T-cell (primary cell): ENCODE measurements at regions not wholly inside any gene's neighbourhood (a gene's known extent, or its start where the extent isn't known, plus 50 kb on each side); places are given as distances from the start of the nearest gene placed in this dataset.

ENCODE experiments used
- ATAC-seq, 4 experiments: fragments of 200-7000 bp in 3 of 4; fragments of 150-1000 bp in 1 of 4; cut with Tn5 transposase; replicated peaks in 1 of 4; 1 replicate in 3 of 4; 2 replicates in 1 of 4; pipeline ENCODE4 v1.10.0; 2021; ENCODE audit warnings: moderate library complexity in 3 of 4, mild to moderate bottlenecking in 2 of 4, moderate number of reproducible peaks in 1 of 4
- CTCF ChIA-PET, 2 donors: fragments of 300-600 bp; sonication (Branson Sonifier 250); formaldehyde crosslinking; loops; one replicate each; lab custom pipeline; 2022; ENCODE audit warnings: antibody characterized with exemption in 2 of 2; lab: Charles Lee
- POLR2A ChIA-PET, 2 donors: fragments of 300-600 bp; sonication (Branson Sonifier 250); formaldehyde crosslinking; loops; one replicate each; lab custom pipeline; 2022; ENCODE audit warnings: antibody characterized with exemption in 2 of 2; lab: Charles Lee
- DNase-seq, 35 experiments: peaks; one replicate each; pipeline versions ENCODE4 v3.0.0 to v3.0.0-alpha.2; 2013 to 2023
- H3K27ac ChIP-seq: one replicate; pipeline ENCODE4 v1.5.1; 2013; ENCODE audit warnings: low read length
- H3K27me3 ChIP-seq, 2 experiments: replicated peaks in 1 of 2; 1 replicate in 1 of 2; 2 replicates in 1 of 2; pipeline versions ENCODE4 v1.6.1 to v1.7.0; 2013; ENCODE audit warnings: low read length in 1 of 2, mixed read lengths in 1 of 2; ENCODE audit not compliant: control insufficient read depth in 2 of 2, insufficient read depth in 2 of 2; ENCODE audit errors: extremely low read depth in 1 of 2
- H3K36me3 ChIP-seq, 2 donors: 1 replicate in 1 of 2; 2 replicates in 1 of 2; pipeline versions ENCODE4 v1.6.1 to v1.7.0; 2013; ENCODE audit warnings: low read length in 1 of 2; ENCODE audit not compliant: control insufficient read depth in 2 of 2, insufficient read depth in 1 of 2; ENCODE audit errors: extremely low read depth in 1 of 2
- H3K4me1 ChIP-seq, 2 experiments: 1 replicate in 1 of 2; 2 replicates in 1 of 2; pipeline versions ENCODE4 v1.6.1 to v1.7.0; 2013; ENCODE audit warnings: low read length in 2 of 2, mixed read lengths in 1 of 2; ENCODE audit not compliant: insufficient read depth in 2 of 2, control insufficient read depth in 1 of 2; ENCODE audit errors: extremely low read depth in 1 of 2
- H3K4me3 ChIP-seq, 2 donors: 1 replicate in 1 of 2; 2 replicates in 1 of 2; pipeline versions ENCODE4 v1.5.1 to v1.7.0; 2013; ENCODE audit warnings: mild to moderate bottlenecking in 2 of 2, low read length in 1 of 2, moderate library complexity in 1 of 2; ENCODE audit not compliant: control insufficient read depth in 1 of 2; ENCODE audit errors: extremely low read depth in 1 of 2
- H3K9me3 ChIP-seq: 2 replicates; pipeline ENCODE4 v1.7.0; 2013
- H3K27ac Mint-ChIP-seq, 2 donors: one replicate each; pipeline ENCODE4 v1.8.0; 2020 to 2021; ENCODE audit warnings: mild to moderate bottlenecking in 2 of 2, mixed read lengths in 2 of 2
- H3K27me3 Mint-ChIP-seq, 2 donors: one replicate each; pipeline ENCODE4 v1.8.0; 2021 to 2022; ENCODE audit warnings: mixed read lengths in 2 of 2
- H3K36me3 Mint-ChIP-seq: one replicate; pipeline ENCODE4 v1.8.0; 2021; ENCODE audit warnings: mixed read lengths
- H3K4me1 Mint-ChIP-seq, 3 donors: one replicate each; pipeline ENCODE4 v1.8.0; 2020 to 2022; ENCODE audit warnings: mixed read lengths in 3 of 3, mild to moderate bottlenecking in 1 of 3
- H3K4me3 Mint-ChIP-seq, 3 donors: one replicate each; pipeline ENCODE4 v1.8.0; 2020 to 2022; ENCODE audit warnings: mild to moderate bottlenecking in 3 of 3, mixed read lengths in 3 of 3, moderate library complexity in 3 of 3
- H3K9me3 Mint-ChIP-seq, 3 donors: one replicate each; pipeline ENCODE4 v1.8.0; 2020 to 2022; ENCODE audit warnings: mixed read lengths in 3 of 3
- WGBS: methylation state at CpG from one replicate; pipeline ENCODE4 v1.1.5; 2013; ENCODE audit warnings: missing lambda C conversion rate; ENCODE audit not compliant: insufficient coverage; 5-methylcytosine and 5-hydroxymethylcytosine counted together

DNA sequence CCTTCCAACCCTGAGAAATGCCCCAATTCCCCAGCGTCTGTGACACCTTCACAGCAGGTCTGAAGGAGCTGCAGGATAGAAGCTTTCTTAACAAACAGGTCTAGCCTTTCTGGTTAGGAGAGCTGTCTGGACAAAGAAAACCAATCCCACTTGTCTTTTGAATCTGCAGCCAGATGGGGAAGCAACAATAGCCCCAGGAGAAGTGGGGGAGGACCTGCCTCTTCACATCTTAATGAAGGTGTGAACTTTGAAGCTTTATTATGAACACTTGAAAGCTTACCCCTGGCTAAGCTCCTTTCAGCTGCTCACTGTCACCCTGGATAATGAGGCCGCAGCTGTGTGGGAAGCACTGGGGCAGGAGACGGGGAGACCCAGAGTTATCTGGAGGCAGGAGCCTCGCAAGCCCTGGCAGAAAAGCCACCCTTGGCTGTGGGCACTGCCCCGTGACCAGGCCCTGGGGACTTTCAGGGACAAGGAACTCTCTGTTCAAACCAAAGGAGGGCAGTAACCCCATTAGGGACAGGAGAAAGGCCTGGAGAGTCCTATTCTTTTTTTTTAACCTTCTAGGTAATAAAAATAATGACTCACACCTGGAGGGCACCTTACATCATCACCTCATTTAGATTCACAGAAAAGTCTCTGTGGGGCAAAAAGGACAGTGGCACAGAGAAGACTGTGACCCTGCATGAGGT, 151.8 kb upstream of the RAD23B start:
- H3K27me3 Mint-ChIP-seq, result peaks cover 3 to 26% of the 10 kb centered on the region in 2 donors
- Histone ChIP-seq H3K9me3 (no peaks in the 10 kb centered on the region), H3K4me1 (no peaks in the 10 kb centered on the region), H3K27ac (no peak overlapping the region), H3K36me3 (no peaks in the 10 kb centered on the region), H3K4me3 (no peak overlapping the region), H3K27me3 (peaks cover 0 to 9% of the 10 kb centered on the region in 2 experiments)
- ChIA-PET CTCF (no interaction called here), POLR2A (no interaction called here)
- H3K36me3 Mint-ChIP-seq, result no peaks in the 10 kb centered on the region
- no peak for DNase-seq
- 81% methylated on average over 4 of the region's 5 CpGs for WGBS
- no peaks in the 10 kb centered on the region for H3K4me1 Mint-ChIP-seq
- H3K9me3 Mint-ChIP-seq, result no peaks in the 10 kb centered on the region
- no peak overlapping the region for H3K4me3 Mint-ChIP-seq
- H3K27ac Mint-ChIP-seq, result no peak overlapping the region
- no peak for ATAC-seq

GRCh38 chr9:107136296-107136695, 146.8 kb upstream of the RAD23B start:
- Histone ChIP-seq H3K27me3 (peaks cover 0 to 7% of the 10 kb centered on the region in 2 experiments), H3K27ac (no peak overlapping the region), H3K36me3 (no peaks in the 10 kb centered on the region), H3K4me1 (no peaks in the 10 kb centered on the region), H3K9me3 (no peaks in the 10 kb centered on the region), H3K4me3 (no peak overlapping the region)
- 100% methylated on average over 1 of the region's 2 CpGs for WGBS
- DNase-seq (no peak), ATAC-seq (no peak)
- H3K27ac Mint-ChIP-seq, result no peak overlapping the region
- ChIA-PET CTCF (interaction anchor here in 1 of 2 donors (0.8 to 2.0 kb wide), 2 partner anchors 205 to 468 kb away, joined by 4 to 6 read pairs; no protein-coding TSS in a partner anchor), POLR2A (no interaction called here)
- no peak overlapping the region for H3K4me3 Mint-ChIP-seq
- no peaks in the 10 kb centered on the region for H3K36me3 Mint-ChIP-seq
- no peaks in the 10 kb centered on the region for H3K4me1 Mint-ChIP-seq
- H3K27me3 Mint-ChIP-seq, result peaks cover 11 to 14% of the 10 kb centered on the region in 2 donors
- no peaks in the 10 kb centered on the region for H3K9me3 Mint-ChIP-seq

DNA sequence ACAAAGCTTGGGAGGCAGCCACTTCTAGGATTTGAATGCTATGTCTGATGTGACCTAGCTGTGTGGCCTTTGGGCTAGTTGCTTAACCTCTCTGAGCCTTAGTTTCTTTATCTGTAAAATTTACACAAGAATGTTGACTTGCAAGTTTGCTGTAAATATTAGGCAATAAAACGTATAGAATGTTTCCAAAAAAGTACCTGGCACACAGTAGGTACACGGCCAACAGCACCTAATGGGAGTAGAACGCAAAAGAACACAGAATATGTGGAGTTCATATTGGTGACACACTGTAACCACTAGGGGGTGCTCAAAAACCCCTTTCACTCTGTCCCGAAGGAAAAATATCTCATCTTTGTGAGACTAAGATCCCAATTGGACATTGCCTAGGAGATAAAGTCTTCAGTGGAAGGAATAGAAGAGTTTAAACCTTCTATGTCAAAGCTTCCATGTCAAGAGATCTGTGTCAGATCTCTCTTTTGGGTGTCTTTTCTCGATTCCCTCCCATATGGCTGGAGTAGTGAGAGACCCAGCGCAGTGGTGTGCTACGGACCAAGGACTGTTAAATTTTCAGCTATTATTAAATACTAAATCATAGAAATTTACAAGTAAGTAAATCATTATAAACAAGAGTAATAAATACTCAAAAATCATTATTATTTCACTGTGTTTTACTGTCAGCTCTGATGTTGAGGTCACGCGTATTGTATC, 145.4 kb upstream of the RAD23B start:
- Mint-ChIP-seq H3K4me3 (no peak overlapping the region), H3K27me3 (peaks cover 11 to 12% of the 10 kb centered on the region in 2 donors), H3K36me3 (no peaks in the 10 kb centered on the region), H3K9me3 (no peaks in the 10 kb centered on the region), H3K4me1 (no peaks in the 10 kb centered on the region), H3K27ac (no peak overlapping the region)
- 60% methylated on average over 2 of the region's 9 CpGs for WGBS
- Histone ChIP-seq H3K4me1 (no peaks in the 10 kb centered on the region), H3K36me3 (no peaks in the 10 kb centered on the region), H3K9me3 (no peaks in the 10 kb centered on the region), H3K27me3 (peaks cover 0 to 7% of the 10 kb centered on the region in 2 experiments), H3K4me3 (no peak overlapping the region), H3K27ac (no peak overlapping the region)
- DNase-seq, result peak in 1 of 35 experiments; percentile 36
- ChIA-PET POLR2A (no interaction called here), CTCF (interaction anchor here in 1 of 2 donors (2.0 kb wide), 1 partner anchor 204 kb away, joined by 6 read pairs; no protein-coding TSS in a partner anchor)
- ATAC-seq, result no peak

- Mint-ChIP-seq H3K4me1 (no peaks in the 10 kb centered on the region), H3K9me3 (no peaks in the 10 kb centered on the region), H3K36me3 (no peaks in the 10 kb centered on the region), H3K4me3 (no peak overlapping the region), H3K27ac (no peak overlapping the region), H3K27me3 (peaks cover 7 to 12% of the 10 kb centered on the region in 2 donors)
- H3K4me1 ChIP-seq, result no peaks in the 10 kb centered on the region
- CTCF ChIA-PET, result interaction anchor here (0.6 to 2.0 kb wide), 2 partner anchors 162 to 203 kb away, joined by 3 to 6 read pairs; no protein-coding TSS in a partner anchor
- H3K27ac ChIP-seq, result no peak overlapping the region
- no peaks in the 10 kb centered on the region for H3K36me3 ChIP-seq
- WGBS, result 67% methylated on average over 5 of the region's 5 CpGs
- peaks cover 0 to 7% of the 10 kb centered on the region in 2 experiments for H3K27me3 ChIP-seq
- no peak overlapping the region for H3K4me3 ChIP-seq
- ATAC-seq (no peak), DNase-seq (no peak)
- POLR2A ChIA-PET, result no interaction called here
- no peaks in the 10 kb centered on the region for H3K9me3 ChIP-seq
These were observed 144.7 kb upstream of the RAD23B start for GRCh38 chr9:107138261-107138992.

DNA sequence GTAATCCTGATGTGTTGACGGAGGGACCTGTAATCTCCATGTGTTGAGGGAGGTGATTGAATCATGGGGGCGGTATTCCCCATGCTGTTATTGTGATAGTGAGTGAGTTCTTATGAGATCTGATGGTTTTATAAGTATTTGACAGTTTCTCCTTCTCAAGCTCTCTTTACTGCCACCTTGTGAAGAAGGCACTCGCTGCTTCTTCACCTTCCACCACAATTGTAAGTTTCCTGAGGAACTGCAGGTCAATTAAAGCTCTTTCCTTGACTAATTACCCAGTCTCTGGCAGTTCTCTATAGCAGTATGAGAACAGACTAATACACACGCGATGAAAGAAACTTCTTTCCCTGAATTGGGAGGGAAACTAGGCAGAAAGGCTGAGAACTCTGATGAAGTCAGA, 141.1 kb upstream of the RAD23B start:
- H3K27ac Mint-ChIP-seq, result no peak overlapping the region
- no peaks in the 10 kb centered on the region for H3K36me3 Mint-ChIP-seq
- no peak for DNase-seq
- Histone ChIP-seq H3K4me1 (no peaks in the 10 kb centered on the region), H3K4me3 (no peak overlapping the region), H3K9me3 (no peaks in the 10 kb centered on the region), H3K36me3 (no peaks in the 10 kb centered on the region), H3K27me3 (peaks cover 0 to 7% of the 10 kb centered on the region in 2 experiments), H3K27ac (no peak overlapping the region)
- H3K4me1 Mint-ChIP-seq, result no peaks in the 10 kb centered on the region
- peaks cover 6 to 19% of the 10 kb centered on the region in 2 donors for H3K27me3 Mint-ChIP-seq
- ChIA-PET CTCF (interaction anchor here in 1 of 2 donors (1.2 kb wide), 1 partner anchor 9 kb away, joined by 3 read pairs; no protein-coding TSS in a partner anchor), POLR2A (no interaction called here)
- H3K4me3 Mint-ChIP-seq, result no peak overlapping the region
- no peaks in the 10 kb centered on the region for H3K9me3 Mint-ChIP-seq
- 29% methylated on average over 1 of the region's 5 CpGs for WGBS
- ATAC-seq, result no peak

- no peaks in the 10 kb centered on the region for H3K9me3 ChIP-seq
- 58% methylated on average over 1 of the region's 1 CpG for WGBS
- H3K36me3 Mint-ChIP-seq, result no peaks in the 10 kb centered on the region
- CTCF ChIA-PET, result interaction anchor here in 1 of 2 donors (1.2 kb wide), 1 partner anchor 9 kb away, joined by 3 read pairs; no protein-coding TSS in a partner anchor
- ATAC-seq (no peak), DNase-seq (no peak)
- no peaks in the 10 kb centered on the region for H3K4me1 Mint-ChIP-seq
- no peaks in the 10 kb centered on the region for H3K36me3 ChIP-seq
- H3K27me3 ChIP-seq, result peaks cover 0 to 7% of the 10 kb centered on the region in 2 experiments
- no peak overlapping the region for H3K4me3 Mint-ChIP-seq
- no peak overlapping the region for H3K27ac ChIP-seq
- POLR2A ChIA-PET, result no interaction called here
- no peak overlapping the region for H3K4me3 ChIP-seq
- no peaks in the 10 kb centered on the region for H3K9me3 Mint-ChIP-seq
- peaks cover 6 to 16% of the 10 kb centered on the region in 2 donors for H3K27me3 Mint-ChIP-seq
- H3K27ac Mint-ChIP-seq, result no peak overlapping the region
- H3K4me1 ChIP-seq, result no peaks in the 10 kb centered on the region
These were observed 140.6 kb upstream of the RAD23B start for GRCh38 chr9:107142430-107142829.
